HG02970 (cell line): ENCODE measurements at regions not wholly inside any gene's neighbourhood (a gene's known extent, or its start where the extent isn't known, plus 50 kb on each side); places are given as distances from the start of the nearest gene placed in this dataset.

Source experiments
- ATAC-seq: cut with Tn5 transposase; IDR thresholded peaks from one replicate; pipeline ENCODE4 v1.9.1; 2021; ENCODE audit warnings: mild to moderate bottlenecking, moderate library complexity, moderate number of reproducible peaks; ENCODE audit not compliant: unreplicated experiment, low FRiP score

DNA sequence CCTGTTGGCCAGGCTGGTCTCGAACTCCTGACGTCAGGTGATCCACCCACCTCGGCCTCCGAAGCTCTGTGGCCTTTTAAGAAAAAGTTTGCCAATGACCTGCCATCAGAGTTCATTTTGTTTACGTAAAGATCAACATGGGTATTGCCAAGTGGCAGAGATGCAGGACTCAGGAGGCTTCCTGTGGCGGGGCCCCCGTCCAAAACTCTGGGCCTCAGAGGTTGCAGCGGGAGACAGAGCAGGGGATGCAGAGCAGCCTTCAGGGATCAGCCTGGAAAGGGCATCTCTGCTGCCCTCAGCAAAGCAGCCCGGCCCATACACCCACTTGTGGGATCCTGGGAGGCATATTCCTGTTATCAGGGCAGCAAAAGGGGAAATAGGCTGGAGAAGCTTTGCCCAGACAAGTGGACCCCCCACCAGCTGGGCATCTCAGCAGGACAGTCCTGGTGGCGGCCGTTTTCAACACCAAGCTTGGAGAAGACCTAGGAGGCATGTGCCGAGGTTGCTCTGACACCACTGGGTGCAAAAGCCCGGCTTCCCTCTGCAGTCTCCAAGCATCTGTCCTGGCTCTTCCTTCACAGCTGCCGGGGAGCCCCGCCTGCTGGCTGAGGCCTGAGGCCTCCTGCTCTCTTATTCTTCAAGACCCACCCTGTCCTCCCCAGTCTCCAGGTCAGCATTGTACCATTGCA, 1152.4 kb downstream of the BRD1 start:
- ATAC-seq = no peak

DNA sequence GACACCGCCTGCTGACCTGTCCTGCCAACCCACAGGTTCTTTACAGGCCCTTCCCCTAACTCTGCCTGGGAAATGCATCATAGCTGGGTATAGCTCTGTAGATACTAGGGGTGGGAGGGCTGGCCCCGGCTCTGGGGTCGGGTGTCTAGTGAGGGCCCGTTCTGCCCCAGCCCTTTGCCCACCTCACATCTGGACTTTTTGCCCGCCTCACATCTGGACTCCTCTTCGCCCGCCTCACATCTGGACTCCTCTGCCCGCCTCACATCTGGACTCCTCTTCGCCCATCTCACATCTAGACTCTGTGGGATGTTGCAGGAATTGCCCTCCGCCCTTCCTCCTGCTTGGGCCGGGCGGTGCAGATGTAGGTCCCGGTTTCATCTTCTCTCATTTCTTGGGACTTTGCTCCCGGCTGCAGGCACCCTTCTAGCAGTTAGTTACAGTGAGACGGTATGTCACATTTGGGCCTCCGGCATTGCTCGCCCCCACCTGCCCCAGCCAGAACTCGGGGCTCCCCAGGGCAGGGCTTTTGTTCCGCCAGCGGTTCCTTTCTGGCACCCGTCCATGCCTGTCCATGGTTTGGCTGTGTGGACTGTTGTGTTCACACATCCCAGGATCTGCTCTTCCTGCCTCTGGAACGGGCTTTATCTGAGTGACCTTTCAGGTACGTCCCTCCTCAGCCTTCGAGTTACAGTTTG, 1153.7 kb downstream of the BRD1 start:
- ATAC-seq = no peak

DNA sequence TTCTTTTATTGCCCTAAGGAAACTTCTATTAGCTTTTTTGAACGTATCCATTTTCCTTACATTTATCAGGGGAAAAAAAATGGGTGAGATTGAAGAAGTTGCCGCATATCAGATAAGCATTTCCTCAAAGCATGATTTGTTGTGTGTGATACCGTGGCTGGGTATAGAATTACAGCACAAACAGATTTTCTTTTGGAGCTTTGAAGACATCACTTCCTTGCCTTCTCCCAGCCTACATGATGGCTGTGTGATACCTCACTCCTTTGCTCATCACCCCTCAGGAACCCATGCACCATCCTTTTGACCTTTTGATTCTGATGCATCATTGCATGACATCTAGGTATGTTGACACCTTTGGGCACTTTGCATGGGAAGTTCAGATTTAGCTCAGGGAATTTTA, 1155.3 kb downstream of the BRD1 start:
- no peak for ATAC-seq

DNA sequence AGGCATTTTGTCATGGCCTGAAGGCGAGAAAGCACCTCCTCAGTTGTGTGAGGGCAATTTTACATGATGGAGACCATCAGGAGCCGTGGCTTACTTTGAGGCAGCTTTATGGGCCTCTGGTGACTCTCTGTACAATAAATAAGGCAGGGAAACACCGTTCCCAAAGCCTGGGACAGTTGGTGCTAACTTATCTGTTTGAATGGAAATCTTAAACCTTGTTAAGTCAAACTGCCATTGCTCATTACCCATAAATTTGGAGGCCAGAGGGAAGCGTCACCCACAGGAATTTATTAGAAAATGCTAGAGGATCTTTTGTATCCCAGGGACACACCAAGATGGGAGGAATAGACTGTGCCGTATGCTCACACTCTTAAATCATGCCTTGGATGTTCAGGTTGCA, 1156.9 kb downstream of the BRD1 start:
- ATAC-seq = no peak

DNA sequence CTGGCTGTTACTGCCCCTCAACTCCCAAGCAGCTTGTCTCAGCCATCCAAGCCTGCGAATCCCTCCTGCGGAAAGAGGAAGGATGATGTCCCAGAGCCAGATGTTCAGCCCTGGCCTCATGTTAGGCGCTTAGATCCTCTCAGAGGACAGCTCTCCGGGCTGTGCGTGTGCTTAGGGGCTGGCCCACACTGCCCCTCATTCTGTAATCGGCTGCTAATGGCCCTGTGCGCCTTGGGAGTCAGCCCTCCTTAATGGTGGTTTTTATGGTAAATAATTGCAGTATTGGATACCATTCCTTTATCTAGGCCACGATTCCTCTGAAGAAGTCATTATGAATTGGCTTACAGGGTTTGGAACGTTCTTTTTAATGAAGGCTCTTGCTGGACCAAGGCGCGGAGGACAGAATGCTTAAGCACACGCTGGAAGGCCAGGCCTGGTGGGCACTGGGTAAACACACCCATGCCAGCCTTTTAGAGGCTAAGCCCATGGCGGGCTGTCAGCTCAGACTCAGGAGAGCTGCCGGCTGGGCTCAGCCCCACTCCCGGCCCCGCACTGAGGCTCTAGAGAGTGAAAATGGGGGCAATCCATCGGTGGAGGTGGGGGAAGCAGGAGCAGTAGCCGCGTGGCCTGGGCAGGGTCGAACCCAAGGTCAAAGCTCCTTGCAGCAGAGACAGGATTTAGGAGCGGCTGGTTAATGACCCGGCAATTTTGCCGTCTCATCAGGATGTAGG, 1157.5 kb downstream of the BRD1 start:
- ATAC-seq = no peak

DNA sequence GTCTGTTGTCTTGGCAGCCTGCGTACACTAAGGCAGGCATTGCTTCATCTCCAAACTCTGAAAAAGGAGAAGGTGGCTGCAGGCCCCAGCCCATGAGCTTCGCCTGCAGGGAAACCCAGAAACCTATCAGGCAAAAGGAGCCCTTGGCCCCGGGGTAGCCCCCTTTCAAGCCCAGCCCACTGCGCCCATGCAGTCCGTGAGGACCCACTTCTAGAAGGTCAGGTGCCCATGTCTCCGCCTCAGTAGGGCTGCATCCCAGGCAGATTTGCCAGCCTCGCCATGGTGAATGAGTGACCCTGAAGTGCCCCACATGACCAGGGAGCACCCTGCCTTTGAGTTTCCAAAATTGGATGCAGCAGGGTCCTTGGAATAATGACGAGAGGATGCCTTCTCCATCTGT, 1158.4 kb downstream of the BRD1 start:
- no peak for ATAC-seq

DNA sequence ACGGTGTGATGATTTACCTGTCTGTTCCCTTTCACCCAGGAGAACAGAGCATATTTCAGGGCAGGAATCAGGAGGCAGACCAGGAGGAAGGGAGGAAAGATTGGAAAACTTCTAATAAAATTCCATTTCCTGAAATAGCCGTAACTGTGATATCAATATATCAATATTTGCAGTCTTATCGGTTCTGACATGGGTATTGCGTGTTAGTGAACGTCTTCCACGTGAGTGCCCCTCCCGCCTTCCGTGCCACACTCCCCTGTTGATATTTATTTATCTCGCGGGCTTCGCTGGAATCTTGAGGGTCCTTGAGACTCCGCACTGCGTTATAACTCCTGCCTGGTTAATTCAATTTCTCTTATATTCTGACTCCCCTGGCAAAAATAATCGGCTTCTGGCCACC, 1160.4 kb downstream of the BRD1 start:
- ATAC-seq = no peak

DNA sequence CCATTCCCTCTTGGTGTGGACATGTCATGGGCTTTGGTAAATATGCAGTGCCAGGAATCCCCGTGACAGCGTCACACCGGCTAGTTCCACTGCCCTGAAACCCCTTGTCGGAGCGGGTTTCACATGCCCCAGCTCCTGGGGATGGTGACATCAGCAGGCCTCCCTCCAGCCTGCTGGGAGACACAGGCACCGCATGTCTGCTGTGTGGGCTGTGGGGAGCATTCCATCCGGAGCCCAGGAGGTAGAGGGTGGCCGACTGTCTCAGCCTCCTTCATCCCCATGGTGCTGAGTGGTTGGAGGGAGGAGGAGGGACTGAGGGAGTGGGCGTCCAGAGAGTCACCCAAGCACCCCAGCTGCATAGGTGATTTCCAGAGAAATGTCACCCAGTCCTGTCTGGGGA, 1161.1 kb downstream of the BRD1 start:
- ATAC-seq = no peak

DNA sequence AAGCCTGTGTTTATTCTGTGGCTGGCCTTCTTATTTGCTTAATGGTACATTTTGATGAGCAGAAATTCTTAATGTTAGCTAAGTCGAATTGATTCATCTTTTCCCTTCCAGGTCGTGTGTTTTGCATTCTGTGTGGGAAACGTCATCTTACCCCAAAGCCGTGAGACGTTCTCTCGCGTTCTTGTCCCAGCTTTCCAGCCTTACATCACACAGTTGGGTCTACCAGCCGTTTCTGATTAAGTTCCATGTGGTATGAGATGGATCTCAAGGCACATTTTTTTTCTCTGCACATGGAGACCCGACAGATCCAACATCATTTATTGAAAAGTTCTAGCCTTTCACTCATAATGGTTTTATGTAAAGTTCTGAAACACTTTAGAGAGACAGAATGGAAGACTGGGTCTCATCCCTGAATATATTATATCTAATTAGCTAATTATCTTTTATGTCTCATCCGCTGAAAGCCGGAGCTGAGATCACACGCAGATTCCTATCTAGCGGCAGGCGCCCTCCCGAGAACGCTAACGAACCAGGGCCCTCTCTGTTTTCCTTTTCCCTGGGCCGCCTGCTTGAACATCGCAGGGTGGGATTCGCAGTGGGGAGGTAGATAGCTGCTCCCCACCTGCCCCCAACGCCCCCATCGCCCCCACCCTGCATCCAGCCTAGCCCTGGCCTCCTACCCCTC, 1162.2 kb downstream of the BRD1 start:
- ATAC-seq = no peak

DNA sequence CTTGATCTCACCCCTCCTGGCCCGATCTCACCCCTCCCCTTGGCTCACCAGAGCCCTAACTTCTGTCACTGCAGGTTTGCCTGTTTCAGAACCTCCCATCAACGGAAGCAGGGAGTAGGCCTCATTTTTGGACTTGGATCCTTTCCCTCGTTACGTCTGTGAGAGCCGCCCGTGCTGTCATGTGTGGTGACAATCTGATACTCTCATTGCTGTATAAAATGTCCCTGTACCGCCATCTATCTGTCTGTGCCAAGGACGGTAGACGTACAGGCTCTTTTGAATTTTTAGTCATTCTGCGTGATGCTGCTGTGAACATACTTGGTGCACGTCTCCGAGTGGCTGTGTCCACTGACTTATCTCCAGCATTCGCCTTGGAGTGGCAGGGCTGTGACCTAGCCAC, 1163.1 kb downstream of the BRD1 start:
- no peak for ATAC-seq

DNA sequence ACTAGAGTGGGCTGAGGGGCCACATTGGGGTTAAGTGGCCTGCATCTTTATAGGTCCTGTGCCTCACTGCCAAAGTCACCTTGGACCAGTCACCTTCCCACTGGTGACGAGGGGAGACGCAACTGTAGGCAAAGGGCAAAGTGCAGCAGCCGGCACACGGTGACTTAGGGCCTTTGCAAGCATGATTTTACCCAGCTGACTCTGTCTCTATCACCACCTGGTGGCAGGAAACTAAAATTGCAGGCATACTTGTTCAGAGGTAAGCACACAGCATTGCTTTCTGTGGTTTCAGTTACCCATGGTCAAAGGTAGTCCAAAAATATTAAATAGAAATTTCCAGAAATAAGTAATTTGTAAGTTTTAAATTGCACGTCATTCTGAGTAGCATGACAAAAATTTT, 1164.4 kb downstream of the BRD1 start:
- no peak for ATAC-seq

DNA sequence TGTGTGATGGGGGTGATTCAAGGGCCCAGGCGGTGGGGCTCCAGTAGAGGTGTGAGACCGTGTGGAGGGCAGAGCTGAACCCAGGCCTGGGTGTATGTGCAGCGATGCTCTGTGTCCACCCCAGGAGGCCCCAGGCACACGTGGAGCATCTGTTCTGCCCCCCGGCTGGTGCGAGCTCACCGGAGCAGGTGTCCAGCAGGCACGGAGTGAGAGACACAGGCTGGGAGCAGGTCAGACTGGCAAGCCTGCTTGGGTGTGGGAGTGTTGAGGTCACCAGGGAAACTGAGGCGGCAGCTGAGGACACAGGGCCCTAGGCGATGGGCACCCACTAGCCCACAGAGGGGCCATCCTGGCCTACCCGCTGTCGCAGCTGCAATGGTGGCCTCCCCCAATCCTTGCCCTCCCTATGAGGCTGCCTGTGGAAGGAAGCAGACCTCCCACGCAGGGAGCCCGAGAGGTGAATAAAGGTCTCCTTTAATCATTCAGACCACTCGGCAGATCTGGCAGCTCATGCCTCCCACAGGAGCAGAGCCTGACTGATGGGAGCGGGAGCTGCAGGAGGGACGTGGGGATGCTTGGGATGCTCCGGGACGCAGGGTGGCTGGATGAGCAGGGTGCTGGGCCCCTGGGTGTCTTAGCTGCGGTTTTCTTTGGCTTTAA, 1165.1 kb downstream of the BRD1 start:
- ATAC-seq = no peak

DNA sequence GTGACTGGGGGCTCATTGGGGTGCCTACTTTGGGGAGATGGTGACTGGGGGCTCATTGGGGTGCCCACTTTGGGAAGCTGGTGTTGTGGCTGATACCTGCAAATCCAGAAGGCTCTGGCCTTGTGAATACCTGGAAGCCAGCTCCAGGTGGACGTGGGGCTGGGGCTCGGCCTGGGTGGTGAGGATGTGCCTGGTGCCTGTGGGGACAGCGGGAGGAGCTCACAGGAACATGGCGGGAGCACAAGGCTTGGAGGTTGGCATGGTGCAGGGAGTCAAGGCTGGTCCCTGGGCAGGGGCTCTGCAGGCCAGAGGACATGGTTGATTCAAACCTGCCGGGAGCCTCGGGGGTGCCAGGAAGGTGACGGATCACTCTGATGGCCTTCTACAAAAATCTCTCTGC, 1165.7 kb downstream of the BRD1 start:
- ATAC-seq = no peak

DNA sequence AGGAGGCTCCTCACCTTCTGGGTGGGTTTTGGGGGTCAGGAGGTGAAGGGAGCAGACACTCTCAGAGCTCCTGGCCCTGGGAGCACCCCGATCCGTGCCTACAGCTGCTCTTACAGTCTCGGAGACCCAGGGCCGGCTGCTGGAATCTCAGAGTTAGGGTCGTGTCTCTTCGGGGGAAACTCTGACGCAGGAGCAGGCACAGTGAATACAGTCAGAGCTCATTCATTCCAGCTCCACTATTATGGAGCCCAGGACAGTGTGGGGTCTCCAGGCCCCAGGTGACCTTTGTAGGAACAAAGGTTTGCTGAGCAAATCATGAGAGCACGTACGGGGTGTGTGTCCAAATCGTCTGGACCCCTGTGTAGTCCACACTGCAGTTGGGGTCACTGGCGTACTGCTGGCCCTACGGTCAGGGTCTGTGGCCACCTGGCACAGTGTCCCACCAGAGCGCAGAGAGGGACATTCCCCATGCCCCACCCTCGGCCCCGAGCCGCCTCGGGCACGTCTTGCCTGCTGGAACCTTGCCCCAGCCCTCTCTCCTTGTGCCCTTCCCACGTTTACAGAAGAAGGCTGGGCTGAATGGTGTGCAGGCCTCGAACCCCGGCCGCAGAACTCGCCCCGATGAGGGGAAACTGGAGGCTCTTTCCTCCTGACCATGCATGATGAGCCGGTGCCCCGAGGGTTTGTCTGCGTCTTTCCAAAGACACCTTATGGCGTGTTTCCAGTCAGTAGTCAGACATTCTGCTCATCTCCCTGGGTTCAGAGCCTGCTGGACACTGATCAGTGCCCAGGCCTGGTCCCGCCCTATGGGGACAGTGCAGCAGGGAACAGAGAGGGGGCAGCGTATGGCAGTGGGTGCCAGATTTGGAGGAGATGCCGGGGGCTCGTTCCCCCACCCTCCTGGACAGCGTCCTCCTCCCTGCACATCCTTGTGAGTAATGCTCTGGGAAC, 1166.6 kb downstream of the BRD1 start:
- no peak for ATAC-seq

DNA sequence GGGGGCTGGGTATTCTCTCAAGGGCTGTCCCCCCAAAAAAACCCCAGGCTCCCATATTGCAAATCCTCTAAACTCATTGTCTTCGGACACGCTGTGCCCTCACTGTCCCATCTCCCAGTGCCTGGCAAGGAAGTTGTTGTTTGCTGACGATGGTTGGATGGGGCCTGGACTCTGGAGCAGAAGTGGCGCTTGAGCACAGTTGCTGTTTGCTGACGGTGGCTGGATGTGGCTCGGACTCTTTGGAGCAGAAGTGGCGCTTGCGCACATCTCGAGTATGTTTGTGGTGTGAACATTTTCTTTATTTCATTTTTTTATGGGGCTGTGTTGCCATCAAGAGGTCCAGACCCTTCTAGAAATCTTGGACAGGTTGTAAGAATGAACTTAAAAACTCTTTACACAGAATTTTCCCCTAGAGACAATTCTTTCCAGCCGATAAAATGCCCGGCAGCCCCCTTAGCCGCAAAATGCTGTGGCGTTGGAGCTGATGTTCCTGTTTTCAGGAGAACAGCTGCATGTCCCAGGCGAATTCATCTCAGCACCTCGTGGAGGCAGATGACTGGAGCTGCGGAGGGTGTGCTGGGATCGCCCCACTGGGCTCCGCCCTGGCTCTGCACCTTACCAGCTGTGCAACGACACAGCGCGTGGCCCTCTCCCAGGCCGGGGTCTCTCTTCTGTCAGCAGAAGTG, 1167.4 kb downstream of the BRD1 start:
- no peak for ATAC-seq

DNA sequence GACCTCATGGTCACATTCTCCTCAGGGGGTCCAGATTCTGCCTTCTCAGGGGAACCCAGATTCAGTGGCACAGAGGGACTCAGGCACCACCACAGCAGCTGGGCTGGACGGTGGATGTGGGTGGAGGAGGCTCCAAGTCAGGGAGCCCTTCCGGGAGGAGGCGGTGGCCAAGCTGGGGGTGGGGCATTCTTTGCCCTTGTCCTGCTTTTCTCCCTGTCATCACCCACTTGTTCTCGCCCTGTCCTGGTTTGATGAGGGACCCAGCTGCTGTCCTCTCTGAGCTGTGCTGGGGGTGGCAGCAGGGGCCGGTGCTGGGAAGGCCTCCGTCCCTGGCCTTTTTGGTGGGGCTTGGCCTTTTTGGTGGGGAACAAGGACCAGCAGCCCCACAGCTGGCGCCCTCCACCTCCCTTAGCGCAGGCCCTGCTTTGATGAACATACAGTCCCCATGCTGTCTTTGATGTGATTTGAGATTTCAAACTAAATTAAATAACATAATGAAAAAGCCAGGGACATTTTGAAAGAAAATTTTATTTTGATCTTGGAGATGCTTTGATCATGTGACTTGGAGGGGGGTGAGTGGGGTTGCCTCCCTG, 1168.2 kb downstream of the BRD1 start:
- ATAC-seq = no peak

DNA sequence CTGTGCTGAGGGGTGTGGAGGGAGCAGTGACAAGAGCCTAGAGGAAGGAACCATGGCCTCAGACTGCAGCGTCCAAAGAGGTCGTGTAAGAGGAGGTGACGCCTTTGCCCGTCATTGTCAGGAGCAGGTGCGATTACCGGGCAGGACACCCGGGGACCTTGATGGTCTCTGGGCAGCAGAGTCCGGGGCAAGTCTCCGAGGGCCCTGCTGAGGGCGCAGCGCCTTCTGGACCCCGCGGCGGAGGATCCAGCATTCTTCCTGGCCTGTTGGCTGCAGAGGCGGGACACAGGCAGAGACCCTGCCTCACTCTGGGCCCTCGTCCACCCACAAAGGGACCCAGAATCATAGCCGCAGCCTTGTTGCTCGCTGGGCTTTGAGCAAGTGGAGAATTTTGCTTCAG, 1168.8 kb downstream of the BRD1 start:
- ATAC-seq = no peak

DNA sequence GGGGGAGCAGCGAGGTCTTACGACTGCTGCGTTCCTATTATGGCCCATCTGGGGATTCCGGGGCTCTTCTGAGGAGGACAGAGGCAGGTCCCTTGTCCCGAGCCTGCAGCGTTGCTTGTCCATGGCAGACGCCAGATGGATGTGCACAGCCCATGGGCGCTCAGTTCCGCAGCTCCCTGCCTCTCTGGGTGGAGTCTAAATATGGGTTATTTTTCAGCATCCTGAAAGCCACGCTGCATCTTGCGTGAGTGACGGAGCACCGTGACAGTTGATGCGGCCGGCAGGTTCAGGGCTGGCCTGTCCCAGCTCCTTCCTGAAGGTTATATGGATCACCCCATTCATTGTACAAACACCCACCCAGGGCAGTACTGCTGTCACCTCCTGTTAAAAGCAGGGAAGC, 1169.4 kb downstream of the BRD1 start:
- ATAC-seq = no peak

DNA sequence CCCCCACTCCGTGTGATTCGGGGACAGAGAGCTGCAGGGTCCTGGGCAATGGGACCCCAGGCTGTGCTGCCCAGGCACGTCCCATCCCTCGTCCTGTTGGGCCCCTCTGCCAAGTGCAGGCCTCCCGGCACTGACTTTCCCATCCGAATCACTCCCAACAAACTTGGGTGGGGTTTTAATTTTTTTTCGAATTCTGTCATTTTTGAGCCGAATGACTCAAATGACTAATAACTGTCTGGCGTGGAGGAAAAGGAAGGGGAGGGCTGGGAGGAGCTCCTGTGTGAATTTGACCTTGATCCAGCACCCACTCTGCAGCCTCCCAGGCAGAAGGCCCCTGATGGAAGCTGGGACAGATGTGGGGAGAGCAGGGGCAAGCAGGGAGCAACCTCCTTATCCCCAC, 1173.2 kb downstream of the BRD1 start:
- no peak for ATAC-seq
